Esophagus squamous epithelium (tissue), 5 donors: ENCODE measurements at regions not wholly inside any gene's neighbourhood (a gene's known extent, or its start where the extent isn't known, plus 50 kb on each side); places are given as distances from the start of the nearest gene placed in this dataset.

Source experiments
- DNase-seq: peaks from one replicate; lab custom pipeline; 2025; lab: John Stamatoyannopoulos, UW
- H3K27ac ChIP-seq, 4 donors: fragments of 200-600 bp; sonication (generic); one replicate each; pipeline ENCODE4 v1.5.1; 2016 to 2019; ENCODE audit warnings: mild to moderate bottlenecking in 1 of 4
- H3K27me3 ChIP-seq, 4 donors: fragments of 200-600 bp; sonication (generic); 1 replicate in 3 of 4; 2 replicates in 1 of 4; pipeline versions ENCODE4 v1.5.1 to v1.6.0; 2017 to 2021; ENCODE audit warnings: antibody characterized with exemption in 1 of 4
- H3K36me3 ChIP-seq, 3 donors: fragments of 200-600 bp; sonication (generic); one replicate each; pipeline ENCODE4 v1.5.1; 2016 to 2019
- H3K4me1 ChIP-seq, 3 donors: fragments of 200-600 bp; sonication (generic); one replicate each; pipeline ENCODE4 v1.5.1; 2017 to 2019
- H3K4me3 ChIP-seq, 4 donors: fragments of 200-600 bp; sonication (generic); 1 replicate in 3 of 4; 2 replicates in 1 of 4; pipeline ENCODE4 v1.5.1; 2016 to 2019; ENCODE audit warnings: mild to moderate bottlenecking in 2 of 4, moderate library complexity in 1 of 4
- H3K9me3 ChIP-seq, 3 donors: fragments of 200-600 bp; sonication (generic); one replicate each; pipeline ENCODE4 v1.5.1; 2016 to 2019
- CTCF ChIP-seq, 6 experiments: fragments of 450-650 bp in 4 of 6; fragments of 200-600 bp in 2 of 6; sonication (generic) in 2 of 6; IDR thresholded peaks; one replicate each; pipeline ENCODE4 v1.5.1; 2016 to 2019; ENCODE audit warnings: antibody characterized with exemption in 6 of 6, mild to moderate bottlenecking in 4 of 6, moderate library complexity in 4 of 6
- POLR2A ChIP-seq, 4 donors: fragments of 450-650 bp; IDR thresholded peaks; one replicate each; pipeline ENCODE4 v1.6.1; 2017; ENCODE audit warnings: antibody characterized with exemption in 4 of 4, mild to moderate bottlenecking in 4 of 4, moderate library complexity in 3 of 4
- WGBS, 2 donors: methylation state at CpG; one replicate each; pipeline ENCODE4 v1.1.5; 2018; 5-methylcytosine and 5-hydroxymethylcytosine counted together
- intact Hi-C: fragments of 100-400 bp; cut with DNase I; formaldehyde crosslinking; loops from one replicate; pipeline ENCODE4 v1.15.0; 2022
- donor health status: DM: yes; HTN: yes; CAD: no.

GRCh38 chr16:85545227-85545818 lies 67.8 kb upstream of the GSE1 start:
- intact Hi-C loops = no loop called here
- 79 to 88% methylated on average over 7 of the region's 7 CpGs for WGBS, 2 donors
- no peak for TF ChIP-seq POLR2A (IDR thresholded peaks at IDR 0.05)
- no peak for TF ChIP-seq CTCF (IDR thresholded peaks at IDR 0.05)
- Histone ChIP-seq H3K4me3 (no peak overlapping the region), H3K9me3 (no peaks in the 10 kb centered on the region), H3K4me1 (peaks cover 0 to 16% (median 3%) of the 10 kb centered on the region in 3 donors), H3K27me3 (no peaks in the 10 kb centered on the region), H3K36me3 (no peaks in the 10 kb centered on the region), H3K27ac (no peak overlapping the region)
- no peak for DNase-seq

GRCh38 chr16:85546585-85547447 lies 66.3 kb upstream of the GSE1 start:
- Histone ChIP-seq H3K27me3 (no peaks in the 10 kb centered on the region), H3K4me3 (no peak overlapping the region), H3K4me1 (peaks cover 0 to 11% (median 3%) of the 10 kb centered on the region in 3 donors), H3K36me3 (no peaks in the 10 kb centered on the region), H3K27ac (no peak overlapping the region), H3K9me3 (no peaks in the 10 kb centered on the region)
- TF ChIP-seq CTCF (IDR thresholded peaks at IDR 0.05) (no peak), POLR2A (IDR thresholded peaks at IDR 0.05) (no peak)
- intact Hi-C loops = no loop called here
- 86% methylated on average over 10 to 11 of the region's 21 CpGs for WGBS, 2 donors
- no peak for DNase-seq

GRCh38 chr16:85548375-85548774 lies 64.7 kb upstream of the GSE1 start:
- TF ChIP-seq CTCF (IDR thresholded peaks at IDR 0.05) (no peak), POLR2A (IDR thresholded peaks at IDR 0.05) (no peak)
- H3K27me3 ChIP-seq = peaks cover 0 to 4% (median 0%) of the 10 kb centered on the region in 4 donors
- H3K36me3 ChIP-seq = no peaks in the 10 kb centered on the region
- intact Hi-C loops = no loop called here
- H3K4me1 ChIP-seq = peaks cover 0 to 10% (median 8%) of the 10 kb centered on the region in 3 donors
- no peak overlapping the region for H3K4me3 ChIP-seq
- H3K27ac ChIP-seq = no peak overlapping the region
- no peaks in the 10 kb centered on the region for H3K9me3 ChIP-seq
- 91 to 97% methylated on average over 9 of the region's 9 CpGs for WGBS, 2 donors
- no peak for DNase-seq

GRCh38 chr16:85549766-85550421 lies 63.2 kb upstream of the GSE1 start:
- Histone ChIP-seq H3K36me3 (no peaks in the 10 kb centered on the region), H3K4me3 (no peak overlapping the region), H3K27ac (no peak overlapping the region), H3K4me1 (peaks cover 4 to 24% (median 17%) of the 10 kb centered on the region in 3 donors), H3K27me3 (peaks cover 0 to 7% (median 0%) of the 10 kb centered on the region in 4 donors), H3K9me3 (no peaks in the 10 kb centered on the region)
- TF ChIP-seq POLR2A (IDR thresholded peaks at IDR 0.05) (no peak), CTCF (IDR thresholded peaks at IDR 0.05) (no peak)
- no peak for DNase-seq
- intact Hi-C loops = no loop called here
- WGBS, 2 donors = 73 to 86% methylated on average over 8 of the region's 13 CpGs
